IMR-90 (cell line): ENCODE measurements at regions not wholly inside any gene's neighbourhood (a gene's known extent, or its start where the extent isn't known, plus 50 kb on each side); places are given as distances from the start of the nearest gene placed in this dataset.

Experiments used
- BHLHE40 ChIP-seq: fragments of 150-350 bp; IDR thresholded peaks from 2 replicates; pipeline ENCODE4 v1.6.1; 2016; ENCODE audit warnings: mild to moderate bottlenecking, low read depth, low read length
- CEBPB ChIP-seq: IDR thresholded peaks from 2 replicates; pipeline ENCODE4 v1.6.1; 2012; ENCODE audit warnings: low read depth, low read length, improper control_type of control experiment
- ELK1 ChIP-seq: fragments of 150-350 bp; IDR thresholded peaks from 2 replicates; pipeline ENCODE4 v1.6.1; 2016; ENCODE audit warnings: low read depth, mild to moderate bottlenecking, low read length, moderate library complexity, borderline replicate concordance
- MAFK ChIP-seq: IDR thresholded peaks from 2 replicates; pipeline ENCODE4 v1.6.1; 2012; ENCODE audit warnings: low read depth, low read length, improper control_type of control experiment
- MXI1 ChIP-seq: IDR thresholded peaks from 2 replicates; pipeline ENCODE4 v1.6.1; 2012; ENCODE audit warnings: low read depth, mild to moderate bottlenecking, low read length, moderate library complexity, borderline replicate concordance
- POLR2A ChIP-seq: IDR thresholded peaks from 2 replicates; pipeline ENCODE4 v1.6.1; 2012; ENCODE audit warnings: mild to moderate bottlenecking, low read depth, low read length
- RAD21 ChIP-seq: IDR thresholded peaks from 2 replicates; pipeline ENCODE4 v1.6.1; 2012; ENCODE audit warnings: low read length, improper control_type of control experiment
- SMC3 ChIP-seq: fragments of 150-350 bp; IDR thresholded peaks from 2 replicates; pipeline ENCODE4 v1.6.1; 2016; ENCODE audit warnings: low read depth, mild to moderate bottlenecking, antibody characterized with exemption, low read length, moderate library complexity
- USF2 ChIP-seq: fragments of 150-350 bp; IDR thresholded peaks from 2 replicates; pipeline ENCODE4 v1.6.1; 2017; ENCODE audit warnings: mild to moderate bottlenecking, antibody characterized with exemption, low read length, low read depth
- TF ChIP-seq, protein P1 (sequence below): conservative IDR thresholded peaks from 2 replicates; pipeline ENCODE4 v1.5.1; 2012; ENCODE audit warnings: mild to moderate bottlenecking, low read depth, low read length, improper control_type of control experiment

DNA sequence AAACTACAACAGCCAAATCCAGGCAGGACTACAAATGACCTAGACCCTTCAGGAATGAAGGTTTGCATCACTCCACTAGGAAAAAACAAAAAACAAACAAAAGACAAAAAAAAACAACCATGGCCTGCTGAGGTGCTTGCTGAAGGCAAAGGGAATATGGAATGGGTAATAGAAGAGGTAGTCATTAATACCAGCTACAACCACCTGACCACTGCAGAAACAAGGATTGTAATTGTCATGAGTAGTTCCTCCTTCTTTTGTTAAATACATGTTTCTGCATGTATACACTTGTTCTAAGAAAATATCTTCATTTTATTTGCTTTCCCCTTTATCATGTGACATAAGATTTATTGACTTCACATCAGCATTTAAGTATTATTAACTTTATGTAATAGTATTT, 409.8 kb upstream of the GRID2 start:
- TF ChIP-seq, protein P1, sequence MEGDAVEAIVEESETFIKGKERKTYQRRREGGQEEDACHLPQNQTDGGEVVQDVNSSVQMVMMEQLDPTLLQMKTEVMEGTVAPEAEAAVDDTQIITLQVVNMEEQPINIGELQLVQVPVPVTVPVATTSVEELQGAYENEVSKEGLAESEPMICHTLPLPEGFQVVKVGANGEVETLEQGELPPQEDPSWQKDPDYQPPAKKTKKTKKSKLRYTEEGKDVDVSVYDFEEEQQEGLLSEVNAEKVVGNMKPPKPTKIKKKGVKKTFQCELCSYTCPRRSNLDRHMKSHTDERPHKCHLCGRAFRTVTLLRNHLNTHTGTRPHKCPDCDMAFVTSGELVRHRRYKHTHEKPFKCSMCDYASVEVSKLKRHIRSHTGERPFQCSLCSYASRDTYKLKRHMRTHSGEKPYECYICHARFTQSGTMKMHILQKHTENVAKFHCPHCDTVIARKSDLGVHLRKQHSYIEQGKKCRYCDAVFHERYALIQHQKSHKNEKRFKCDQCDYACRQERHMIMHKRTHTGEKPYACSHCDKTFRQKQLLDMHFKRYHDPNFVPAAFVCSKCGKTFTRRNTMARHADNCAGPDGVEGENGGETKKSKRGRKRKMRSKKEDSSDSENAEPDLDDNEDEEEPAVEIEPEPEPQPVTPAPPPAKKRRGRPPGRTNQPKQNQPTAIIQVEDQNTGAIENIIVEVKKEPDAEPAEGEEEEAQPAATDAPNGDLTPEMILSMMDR: no peak
- TF ChIP-seq POLR2A (no peak), ELK1 (no peak), MAFK (no peak), RAD21 (no peak), CEBPB (no peak), SMC3 (no peak), USF2 (no peak), BHLHE40 (no peak), MXI1 (no peak)
